Activated T-cell treated with anti-CD3 and anti-CD28 coated beads, Interleukin-2, amount 50 U/mL, for 24 hours (primary cell): ENCODE measurements at regions not wholly inside any gene's neighbourhood (a gene's known extent, or its start where the extent isn't known, plus 50 kb on each side); places are given as distances from the start of the nearest gene placed in this dataset.

Source experiments
- DNase-seq: peaks from one replicate; pipeline ENCODE4 v3.0.0-alpha.2; 2020
- H3K27ac Mint-ChIP-seq: 2 replicates; pipeline ENCODE4 v1.8.0; 2020; ENCODE audit warnings: mild to moderate bottlenecking, mixed read lengths
- H3K27me3 Mint-ChIP-seq: 2 replicates; pipeline ENCODE4 v1.8.0; 2020; ENCODE audit warnings: mixed read lengths
- H3K36me3 Mint-ChIP-seq: 2 replicates; pipeline ENCODE4 v1.8.0; 2020; ENCODE audit warnings: low read depth, mixed read lengths
- H3K4me1 Mint-ChIP-seq: 2 replicates; pipeline ENCODE4 v1.8.0; 2020; ENCODE audit warnings: low read depth, mixed read lengths
- H3K4me3 Mint-ChIP-seq: 2 replicates; pipeline ENCODE4 v1.8.0; 2020; ENCODE audit warnings: mild to moderate bottlenecking, moderate library complexity, mixed read lengths
- H3K9me3 Mint-ChIP-seq: 2 replicates; pipeline ENCODE4 v1.8.0; 2020; ENCODE audit warnings: mixed read lengths

GRCh38 chr3:70899816-70900215 is 587.4 kb upstream of the MDFIC2 start:
- Mint-ChIP-seq H3K4me3 (no peak overlapping the region), H3K27me3 (peaks cover 23% of the 10 kb centered on the region)

GRCh38 chr3:70890020-70890394 is 577.6 kb upstream of the MDFIC2 start:
- Mint-ChIP-seq H3K9me3 (no peaks in the 10 kb centered on the region), H3K36me3 (no peaks in the 10 kb centered on the region), H3K27me3 (no peaks in the 10 kb centered on the region), H3K27ac (no peak overlapping the region), H3K4me3 (no peak overlapping the region), H3K4me1 (no peaks in the 10 kb centered on the region)
- no peak for DNase-seq

More at GRCh38 chr3:70899816-70900215, 587.4 kb upstream of the MDFIC2 start:
- Mint-ChIP-seq H3K4me1 (no peaks in the 10 kb centered on the region), H3K27ac (no peak overlapping the region), H3K36me3 (no peaks in the 10 kb centered on the region), H3K9me3 (no peaks in the 10 kb centered on the region)
- no peak for DNase-seq

- Mint-ChIP-seq H3K27ac (no peak overlapping the region), H3K27me3 (no peaks in the 10 kb centered on the region), H3K36me3 (no peaks in the 10 kb centered on the region), H3K4me1 (no peaks in the 10 kb centered on the region), H3K9me3 (no peaks in the 10 kb centered on the region), H3K4me3 (no peak overlapping the region)
- no peak for DNase-seq
These were observed 577.0 kb upstream of the MDFIC2 start for GRCh38 chr3:70889162-70890019.

GRCh38 chr3:70885636-70886035 is 573.2 kb upstream of the MDFIC2 start:
- DNase-seq: no peak
- no peaks in the 10 kb centered on the region for H3K36me3 Mint-ChIP-seq
- no peak overlapping the region for H3K4me3 Mint-ChIP-seq
- no peak overlapping the region for H3K27ac Mint-ChIP-seq
- no peaks in the 10 kb centered on the region for H3K27me3 Mint-ChIP-seq
- no peaks in the 10 kb centered on the region for H3K9me3 Mint-ChIP-seq
- no peaks in the 10 kb centered on the region for H3K4me1 Mint-ChIP-seq

- H3K36me3 Mint-ChIP-seq: no peaks in the 10 kb centered on the region
- H3K27ac Mint-ChIP-seq: no peak overlapping the region
- H3K4me3 Mint-ChIP-seq: no peak overlapping the region
- DNase-seq: no peak
- H3K9me3 Mint-ChIP-seq: peaks cover 18% of the 10 kb centered on the region
- peaks cover 6% of the 10 kb centered on the region for H3K27me3 Mint-ChIP-seq
- H3K4me1 Mint-ChIP-seq: no peaks in the 10 kb centered on the region
These were observed 569.7 kb upstream of the MDFIC2 start for GRCh38 chr3:70882104-70882503.

GRCh38 chr3:70880421-70880820 is 568.0 kb upstream of the MDFIC2 start:
- Mint-ChIP-seq H3K9me3 (peaks cover 18% of the 10 kb centered on the region), H3K36me3 (no peaks in the 10 kb centered on the region), H3K4me1 (no peaks in the 10 kb centered on the region), H3K4me3 (no peak overlapping the region), H3K27ac (no peak overlapping the region), H3K27me3 (peaks cover 11% of the 10 kb centered on the region)
- DNase-seq: no peak

- Mint-ChIP-seq H3K27ac (no peak overlapping the region), H3K9me3 (peaks cover 29% of the 10 kb centered on the region), H3K36me3 (no peaks in the 10 kb centered on the region), H3K4me1 (no peaks in the 10 kb centered on the region), H3K4me3 (no peak overlapping the region), H3K27me3 (peaks cover 23% of the 10 kb centered on the region)
- no peak for DNase-seq
These were observed 563.7 kb upstream of the MDFIC2 start for GRCh38 chr3:70876154-70876553.

GRCh38 chr3:70874196-70874595 is 561.8 kb upstream of the MDFIC2 start:
- H3K9me3 Mint-ChIP-seq: peaks cover 34% of the 10 kb centered on the region
- no peak for DNase-seq
- no peaks in the 10 kb centered on the region for H3K4me1 Mint-ChIP-seq
- H3K27ac Mint-ChIP-seq: no peak overlapping the region
- no peak overlapping the region for H3K4me3 Mint-ChIP-seq
- H3K36me3 Mint-ChIP-seq: no peaks in the 10 kb centered on the region
- peaks cover 35% of the 10 kb centered on the region for H3K27me3 Mint-ChIP-seq

- DNase-seq: no peak
- Mint-ChIP-seq H3K4me1 (no peaks in the 10 kb centered on the region), H3K27me3 (peaks cover 38% of the 10 kb centered on the region), H3K36me3 (no peaks in the 10 kb centered on the region), H3K27ac (no peak overlapping the region), H3K9me3 (peaks cover 30% of the 10 kb centered on the region), H3K4me3 (no peak overlapping the region)
These were observed 561.2 kb upstream of the MDFIC2 start for GRCh38 chr3:70873686-70874085.

- Mint-ChIP-seq H3K4me1 (no peaks in the 10 kb centered on the region), H3K9me3 (peaks cover 21% of the 10 kb centered on the region), H3K36me3 (no peaks in the 10 kb centered on the region), H3K4me3 (no peak overlapping the region), H3K27me3 (peaks cover 35% of the 10 kb centered on the region), H3K27ac (no peak overlapping the region)
- DNase-seq: no peak
These were observed 559.6 kb upstream of the MDFIC2 start for GRCh38 chr3:70871909-70872656.

- Mint-ChIP-seq H3K27me3 (peaks cover 38% of the 10 kb centered on the region), H3K27ac (no peak overlapping the region)
These were observed 558.1 kb upstream of the MDFIC2 start for GRCh38 chr3:70870576-70870975.

GRCh38 chr3:70868561-70868960 is 556.1 kb upstream of the MDFIC2 start:
- Mint-ChIP-seq H3K9me3 (peaks cover 26% of the 10 kb centered on the region), H3K27ac (no peak overlapping the region), H3K27me3 (peaks cover 50% of the 10 kb centered on the region), H3K4me3 (no peak overlapping the region), H3K4me1 (no peaks in the 10 kb centered on the region), H3K36me3 (no peaks in the 10 kb centered on the region)
- DNase-seq: no peak

More at GRCh38 chr3:70870576-70870975, 558.1 kb upstream of the MDFIC2 start:
- Mint-ChIP-seq H3K4me3 (no peak overlapping the region), H3K36me3 (no peaks in the 10 kb centered on the region), H3K9me3 (peaks cover 21% of the 10 kb centered on the region), H3K4me1 (no peaks in the 10 kb centered on the region)
- no peak for DNase-seq

- Mint-ChIP-seq H3K27ac (no peak overlapping the region), H3K4me3 (no peak overlapping the region), H3K27me3 (peaks cover 55% of the 10 kb centered on the region), H3K9me3 (peaks cover 4% of the 10 kb centered on the region), H3K36me3 (no peaks in the 10 kb centered on the region), H3K4me1 (peaks cover 10% of the 10 kb centered on the region)
- DNase-seq: no peak
These were observed 550.6 kb upstream of the MDFIC2 start for GRCh38 chr3:70863049-70863448.

- no peak for DNase-seq
- Mint-ChIP-seq H3K9me3 (peaks cover 4% of the 10 kb centered on the region), H3K27ac (no peak overlapping the region), H3K36me3 (no peaks in the 10 kb centered on the region), H3K27me3 (peaks cover 55% of the 10 kb centered on the region), H3K4me3 (no peak overlapping the region), H3K4me1 (peaks cover 16% of the 10 kb centered on the region)
These were observed 549.4 kb upstream of the MDFIC2 start for GRCh38 chr3:70861855-70862254.

GRCh38 chr3:70861234-70861633 is 548.8 kb upstream of the MDFIC2 start:
- no peak for DNase-seq
- Mint-ChIP-seq H3K27me3 (peaks cover 53% of the 10 kb centered on the region), H3K4me3 (no peak overlapping the region), H3K36me3 (no peaks in the 10 kb centered on the region), H3K4me1 (peaks cover 22% of the 10 kb centered on the region), H3K9me3 (peaks cover 4% of the 10 kb centered on the region), H3K27ac (no peak overlapping the region)
